Muscle of arm (tissue), 1 donor: ENCODE measurements at regions not wholly inside any gene's neighbourhood (a gene's known extent, or its start where the extent isn't known, plus 50 kb on each side); places are given as distances from the start of the nearest gene placed in this dataset.

ENCODE experiments used
- DNase-seq: peaks from one replicate; pipeline ENCODE4 v3.0.0-alpha.2; 2013

DNA sequence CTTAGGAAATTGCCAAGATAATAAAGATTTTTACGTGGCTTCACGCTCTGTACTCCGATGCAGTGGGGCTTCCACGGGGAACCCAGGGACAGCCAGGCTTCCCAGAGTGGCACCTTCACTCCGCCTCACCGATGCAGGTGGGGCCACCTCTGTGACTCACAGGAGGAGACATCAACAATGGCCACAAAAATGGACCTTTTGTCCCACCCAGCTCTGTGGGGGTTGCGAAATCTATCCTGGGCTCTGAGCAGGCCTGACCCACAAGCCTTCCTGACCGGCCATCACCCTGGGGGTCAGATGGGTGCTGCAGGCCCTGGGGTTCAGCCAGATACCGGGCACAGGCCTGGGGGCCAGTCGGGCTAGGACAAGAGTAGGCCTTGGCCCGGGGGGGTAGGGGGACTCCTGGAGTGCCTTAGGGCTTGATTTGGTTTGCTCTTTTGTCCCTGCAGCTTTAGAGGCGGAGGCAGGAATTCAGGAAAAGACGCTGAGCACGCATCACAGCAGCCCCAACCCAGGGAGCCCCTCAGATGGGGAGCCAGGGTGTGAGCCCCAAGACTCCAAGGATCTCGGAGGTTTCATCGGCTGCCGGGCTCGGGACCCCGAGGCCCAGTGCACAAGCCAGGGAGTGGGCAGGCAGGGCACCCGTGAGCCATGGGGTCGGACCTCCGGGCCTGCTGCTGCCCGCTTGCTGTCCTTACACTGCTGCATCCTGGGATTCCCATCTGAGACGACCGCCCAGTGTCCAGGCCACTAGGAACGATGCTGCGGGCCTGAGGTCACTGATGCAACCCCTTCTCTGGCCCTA is 136.5 kb upstream of the NKX1-1 start:
- no peak for DNase-seq

DNA sequence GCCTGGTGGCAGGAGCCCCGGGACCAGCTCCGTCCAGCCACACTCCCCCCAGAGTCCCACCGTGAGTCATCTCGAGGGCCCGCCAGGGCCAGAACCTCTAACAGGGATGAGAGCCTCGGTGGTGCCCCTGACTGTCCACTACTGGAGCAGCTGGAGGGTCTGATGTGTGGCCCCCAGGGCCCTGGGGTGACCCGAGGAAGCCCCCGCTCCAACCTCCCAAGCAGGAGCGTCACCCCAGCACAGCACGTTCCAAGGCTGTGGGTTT is 135.9 kb upstream of the NKX1-1 start:
- DNase-seq = no peak

DNA sequence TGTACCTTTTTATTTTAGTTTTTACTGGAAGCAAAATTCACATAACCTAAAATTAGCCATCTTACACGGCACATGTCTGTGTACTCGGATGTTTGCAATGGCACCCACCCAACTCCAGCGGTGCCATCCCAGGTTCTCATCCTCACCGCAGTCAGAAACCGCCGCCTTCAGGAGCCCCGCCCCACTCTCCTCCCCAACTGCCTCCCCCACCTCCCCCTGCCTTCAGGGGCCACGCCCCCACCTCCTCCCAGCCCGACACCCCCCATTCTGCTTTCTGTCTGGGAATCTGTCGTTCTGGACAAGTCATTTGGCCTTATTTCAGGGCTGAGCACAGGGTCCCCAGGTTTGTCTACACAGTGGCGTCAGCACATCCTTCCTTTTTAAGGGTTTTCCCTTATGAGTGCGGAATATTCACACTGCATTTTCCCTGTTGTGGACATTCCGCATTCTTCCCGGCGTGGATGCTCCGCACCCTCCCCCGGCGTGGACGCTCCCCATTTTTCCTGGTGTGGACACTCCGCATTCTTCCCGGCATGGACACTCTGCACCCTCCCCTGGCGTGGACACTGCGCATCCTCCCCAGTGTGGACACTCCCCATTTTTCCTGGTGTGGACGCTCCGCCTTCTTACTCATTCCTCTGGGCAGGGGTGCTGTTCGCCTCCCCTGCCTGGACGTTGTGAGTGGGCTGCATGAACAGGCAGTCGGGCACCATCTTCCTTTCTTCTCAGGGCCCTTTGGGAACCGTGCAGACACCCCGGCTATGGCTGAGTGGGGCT is 135.4 kb upstream of the NKX1-1 start:
- no peak for DNase-seq

DNA sequence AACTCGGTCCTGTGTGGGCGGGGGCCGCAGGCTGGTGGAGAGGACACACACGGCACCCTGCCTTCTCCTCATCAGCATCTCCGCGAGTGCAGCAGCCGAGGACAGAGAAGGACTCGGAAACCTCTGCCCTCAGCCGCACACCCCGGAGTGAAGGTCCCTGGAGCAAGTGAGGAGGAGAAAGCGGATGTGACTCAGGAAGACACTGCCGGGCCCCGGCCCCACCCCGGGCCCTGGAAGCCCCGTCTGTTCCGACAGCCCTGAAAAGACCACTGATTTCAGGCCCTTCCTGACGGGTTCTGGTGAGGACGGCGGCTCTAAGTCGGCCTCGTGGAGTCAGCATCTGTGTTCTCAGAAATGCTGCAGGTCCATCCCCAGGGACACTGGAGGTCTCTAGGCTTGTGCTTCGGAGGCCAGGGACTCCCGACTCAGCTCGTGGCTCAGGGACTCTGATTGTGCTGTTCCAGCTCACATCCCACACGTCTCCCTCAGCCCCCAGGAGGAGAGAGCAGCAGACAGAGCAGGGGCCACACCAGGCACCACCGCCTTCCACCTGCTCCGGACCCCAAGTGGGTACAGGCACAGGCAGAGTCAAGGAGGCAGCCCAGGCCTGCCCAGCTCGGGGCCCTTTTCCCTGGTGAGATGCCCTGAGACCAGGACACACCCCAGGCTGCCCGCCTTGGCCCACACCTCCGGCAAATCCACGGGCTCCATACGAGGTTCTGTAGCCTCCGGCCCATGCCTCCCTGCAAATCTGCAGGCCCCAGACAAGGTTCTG is 134.5 kb upstream of the NKX1-1 start:
- DNase-seq = no peak

DNA sequence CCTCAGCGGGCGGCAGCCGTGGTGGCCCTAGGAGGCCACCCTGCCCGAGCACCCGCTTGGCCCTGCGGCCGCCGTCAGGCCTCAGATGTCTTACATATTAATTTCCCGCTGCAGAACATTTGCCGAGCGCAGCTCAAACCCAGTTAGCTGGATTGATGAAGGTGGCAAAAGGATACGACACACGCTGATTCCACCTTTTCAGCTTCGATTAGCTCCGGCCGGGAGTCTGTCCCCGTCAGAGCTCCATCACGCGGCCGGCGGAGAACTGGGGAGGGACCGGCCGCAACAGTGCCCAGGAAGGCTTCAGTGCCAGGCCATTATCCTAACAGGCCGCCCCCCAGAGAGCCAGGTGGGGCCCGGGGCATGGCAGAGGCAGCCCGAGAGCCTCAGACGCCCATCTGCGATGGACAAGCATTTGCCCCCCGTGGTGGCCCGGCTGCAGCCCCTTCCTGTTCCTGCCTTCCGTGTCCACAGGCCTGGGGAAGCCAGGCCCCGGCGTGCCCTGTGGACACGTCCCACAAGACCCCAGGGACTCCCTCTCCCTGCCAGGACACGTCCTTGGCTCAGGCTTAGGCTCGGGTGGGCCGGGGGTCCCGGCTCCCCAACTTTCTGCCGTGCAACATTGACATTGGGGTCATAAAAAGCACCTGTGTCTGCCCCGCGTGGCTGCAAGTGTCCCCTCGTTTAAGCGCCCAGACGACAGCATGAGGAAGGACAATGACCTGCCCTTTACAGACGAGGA is 133.8 kb upstream of the NKX1-1 start:
- no peak for DNase-seq

DNA sequence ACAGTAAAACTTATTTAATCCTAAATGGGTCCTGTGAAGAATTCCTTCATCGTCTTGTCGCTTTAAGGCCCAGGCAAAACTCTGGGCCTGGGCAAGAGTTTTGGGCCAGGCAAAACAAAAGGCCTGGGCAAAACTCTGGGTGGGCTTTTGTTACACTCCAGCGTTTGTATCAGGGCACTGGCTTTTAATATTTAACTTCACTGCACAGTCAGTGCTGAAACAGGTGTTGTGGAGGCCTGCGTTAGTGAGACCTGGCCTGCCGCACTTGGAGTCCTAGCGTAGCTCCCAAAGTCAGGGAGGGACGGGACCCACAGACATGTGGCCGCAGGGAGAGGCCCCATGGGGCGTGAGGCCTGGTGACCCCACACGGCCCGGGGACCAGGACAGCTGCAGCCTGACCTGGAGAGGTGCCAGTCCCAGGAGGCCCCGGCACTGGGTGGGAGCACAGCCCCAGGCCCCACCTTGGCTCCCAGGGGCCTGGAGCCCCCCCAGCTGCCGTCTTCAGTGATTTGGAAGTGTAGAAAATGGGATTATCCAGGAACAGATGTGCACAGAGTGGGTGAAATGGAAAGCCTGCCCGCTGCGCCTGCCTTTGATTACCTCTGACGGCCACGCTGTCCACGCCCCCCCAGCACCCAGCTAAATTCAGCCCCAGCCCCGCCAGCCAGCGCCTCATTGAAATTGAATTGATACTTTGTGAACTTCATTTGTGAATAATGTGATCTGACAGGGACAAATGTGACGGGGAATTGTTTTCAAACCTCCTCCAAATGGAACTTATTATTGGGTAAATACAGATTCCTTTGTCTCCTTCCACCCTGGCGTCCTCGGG is 132.9 kb upstream of the NKX1-1 start:
- no peak for DNase-seq

DNA sequence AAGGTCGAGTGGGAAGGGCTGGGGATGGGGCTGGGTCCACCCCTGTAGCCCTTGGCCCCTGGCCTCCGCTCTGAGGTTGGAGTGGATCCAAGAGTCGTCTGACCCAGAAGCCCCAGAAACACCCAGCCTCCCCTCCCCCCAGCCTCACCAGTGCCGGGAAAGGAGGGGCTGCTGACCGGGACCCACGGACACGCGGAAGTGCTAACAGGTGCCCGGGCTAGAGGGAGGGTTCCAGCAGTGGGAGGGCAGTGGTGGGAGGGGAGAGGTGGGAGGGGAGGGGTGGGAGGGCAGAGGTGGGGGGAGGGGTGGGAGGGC is 131.8 kb upstream of the NKX1-1 start:
- no peak for DNase-seq

DNA sequence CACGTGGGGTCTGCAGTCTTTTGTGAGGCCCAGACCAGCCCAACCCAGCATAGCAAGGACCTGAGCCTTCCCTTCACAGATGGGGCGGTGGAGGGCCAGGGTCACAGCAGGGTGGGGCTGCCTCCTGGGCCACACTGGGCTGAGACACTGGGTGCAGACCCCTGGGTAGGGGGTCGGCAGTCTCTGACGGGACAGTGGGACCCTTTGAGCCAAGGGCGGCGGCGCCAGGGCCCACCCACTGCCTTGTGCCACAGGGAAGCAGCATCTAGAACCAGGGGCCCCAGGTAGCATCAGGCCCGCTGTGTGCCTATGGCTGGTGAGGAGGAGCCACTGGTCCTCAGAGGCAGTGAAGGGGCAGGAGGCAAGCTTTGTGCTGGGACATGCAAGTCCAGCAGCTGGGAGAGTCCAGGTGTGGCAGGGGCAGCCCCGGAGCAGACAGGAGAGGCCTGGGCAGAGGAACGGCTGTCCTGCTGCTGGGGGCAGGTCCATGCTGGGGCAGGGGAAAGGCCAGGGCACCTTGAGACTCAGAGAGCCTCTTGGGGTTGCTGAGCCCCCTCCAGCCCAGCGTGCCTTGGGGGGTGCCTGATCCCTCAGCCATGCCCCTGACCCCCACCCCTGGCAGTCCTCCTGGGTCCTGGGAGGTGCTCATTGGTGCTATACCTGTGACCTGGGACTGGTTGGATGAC is 131.3 kb upstream of the NKX1-1 start:
- DNase-seq = no peak

DNA sequence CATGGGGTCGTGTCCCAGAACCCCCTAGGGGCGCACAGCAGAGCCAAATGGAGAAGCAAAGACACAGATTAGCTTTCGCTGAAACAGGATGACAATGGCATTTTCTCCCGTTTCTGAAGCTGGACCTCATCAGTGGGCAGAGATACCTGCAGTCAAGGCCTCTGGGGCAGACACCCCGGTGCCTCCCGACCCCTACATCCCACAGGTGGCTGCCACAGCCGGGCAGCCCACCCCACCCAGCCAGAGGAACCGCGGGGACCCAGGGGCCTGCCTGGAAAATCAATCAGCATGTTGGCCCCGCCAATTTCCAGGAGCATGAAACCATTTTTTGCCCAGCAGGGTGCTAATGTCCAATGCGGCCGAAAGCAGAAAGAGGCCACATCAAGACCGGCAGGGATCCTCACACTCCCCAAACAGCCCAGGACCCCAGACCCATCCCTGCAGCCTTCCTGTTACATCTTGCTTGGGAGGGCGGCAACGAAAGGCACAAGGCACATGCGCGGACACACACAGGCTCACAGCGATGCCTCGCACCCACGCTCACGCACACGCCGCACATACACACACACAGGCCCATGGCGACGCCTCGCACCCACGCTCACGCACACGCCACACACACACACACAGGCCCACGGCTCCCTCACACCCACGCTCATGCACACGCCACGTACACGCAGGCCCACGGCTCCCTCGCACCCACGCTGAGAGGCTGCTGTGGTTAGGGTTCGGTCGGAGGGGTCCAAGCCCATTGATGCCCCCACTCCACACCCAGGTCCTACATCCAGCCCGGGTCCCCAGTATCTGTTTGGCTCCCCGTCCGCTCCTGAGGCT is 130.6 kb upstream of the NKX1-1 start:
- DNase-seq = no peak

DNA sequence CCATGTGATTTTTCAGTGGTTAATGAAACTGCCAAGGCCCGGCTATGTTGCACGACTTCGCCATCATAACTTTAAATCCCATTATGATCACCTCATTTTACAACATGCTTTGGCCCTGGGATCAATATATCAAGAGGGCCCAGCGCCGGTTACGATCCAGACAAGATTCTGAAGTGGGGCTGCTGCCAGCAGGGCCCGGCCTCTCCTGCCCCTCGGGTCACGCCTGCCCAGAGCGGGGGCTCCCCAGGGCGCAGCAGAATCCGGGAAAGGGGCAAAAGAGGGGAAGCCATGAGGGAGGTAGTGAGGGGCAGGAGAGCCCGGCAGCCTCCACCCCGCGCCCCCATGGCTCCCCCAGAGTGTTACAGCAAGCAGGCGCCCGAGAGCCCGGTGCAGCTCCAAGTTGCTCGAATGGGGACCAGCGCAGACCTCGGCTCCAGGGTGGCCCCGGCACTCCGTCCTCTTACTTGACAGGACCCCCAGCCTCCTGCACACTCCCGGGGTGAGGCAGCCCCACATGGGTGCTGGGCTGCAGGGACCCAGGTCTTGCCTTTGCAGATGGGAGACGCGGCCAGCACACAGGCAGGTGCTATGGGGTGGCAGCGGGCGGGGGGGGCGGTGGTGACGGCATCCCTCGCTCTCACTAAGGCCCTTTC is 129.8 kb upstream of the NKX1-1 start:
- DNase-seq = no peak

DNA sequence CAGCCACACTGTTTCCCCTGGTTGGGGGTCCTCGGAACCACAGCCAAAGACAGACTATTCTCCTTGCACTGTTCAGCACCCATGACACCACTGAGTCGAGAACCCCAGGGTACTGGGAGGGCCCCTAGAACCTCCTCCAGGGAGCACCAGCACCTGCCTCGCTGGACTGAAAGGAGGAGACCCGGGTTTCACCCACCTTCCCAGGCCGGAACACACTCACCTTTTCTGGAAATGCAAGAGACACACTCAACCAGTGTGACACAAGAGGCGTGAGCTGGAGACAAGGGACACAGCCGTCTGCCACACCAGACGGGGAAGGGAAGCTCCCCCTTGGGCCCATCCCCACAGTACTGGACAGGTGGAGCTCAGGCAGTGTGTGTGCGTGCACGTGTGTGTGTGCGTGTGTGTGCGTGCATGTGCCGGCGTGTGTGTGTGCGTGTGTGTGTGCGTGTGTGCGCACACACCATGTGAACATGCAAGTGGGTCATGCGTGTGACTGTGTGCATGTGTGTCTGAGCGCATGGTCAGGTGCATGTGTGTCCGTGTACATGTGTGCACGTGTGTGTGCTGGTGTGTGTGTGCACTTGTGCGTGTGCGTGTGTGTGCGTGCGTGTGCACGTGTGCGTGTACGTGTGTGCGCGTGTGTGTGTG is 128.8 kb upstream of the NKX1-1 start:
- no peak for DNase-seq

DNA sequence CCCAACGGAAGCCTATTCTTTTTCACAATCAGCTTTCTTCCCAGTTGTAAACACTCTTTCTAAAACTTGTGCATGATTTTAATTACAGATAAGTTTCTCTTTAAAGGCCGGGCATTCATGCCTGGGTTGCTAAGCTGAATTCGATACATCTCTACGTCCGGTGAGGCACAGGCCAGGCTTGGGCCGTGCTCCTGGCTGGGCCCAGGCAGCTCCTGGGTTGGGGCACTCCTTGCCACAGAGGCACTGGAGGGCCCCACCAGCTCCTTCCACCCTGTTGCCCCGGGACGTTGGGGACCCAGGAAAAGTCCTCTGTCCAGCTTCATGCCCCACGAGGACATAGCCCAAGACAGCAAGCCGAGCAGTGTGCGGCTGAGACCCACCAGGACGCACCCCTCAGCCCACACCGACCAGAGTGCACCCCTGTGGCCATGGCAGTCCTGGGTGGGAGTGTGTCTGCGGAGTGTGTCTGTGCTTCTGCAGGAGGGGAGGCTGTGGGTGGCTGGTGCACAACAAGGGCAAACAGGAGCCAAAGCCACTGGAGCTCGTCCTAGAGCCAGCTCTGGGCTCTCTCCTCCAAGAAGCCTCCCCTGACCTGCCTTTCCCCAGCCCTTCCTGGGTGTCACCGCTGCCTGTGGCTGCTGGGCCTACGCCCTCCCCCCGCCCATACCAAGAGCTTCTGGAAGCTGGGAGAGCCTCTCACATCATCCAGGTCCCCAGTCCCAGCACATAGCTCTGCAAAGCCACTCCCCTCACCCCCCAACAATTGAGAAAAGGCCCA is 128.0 kb upstream of the NKX1-1 start:
- no peak for DNase-seq

DNA sequence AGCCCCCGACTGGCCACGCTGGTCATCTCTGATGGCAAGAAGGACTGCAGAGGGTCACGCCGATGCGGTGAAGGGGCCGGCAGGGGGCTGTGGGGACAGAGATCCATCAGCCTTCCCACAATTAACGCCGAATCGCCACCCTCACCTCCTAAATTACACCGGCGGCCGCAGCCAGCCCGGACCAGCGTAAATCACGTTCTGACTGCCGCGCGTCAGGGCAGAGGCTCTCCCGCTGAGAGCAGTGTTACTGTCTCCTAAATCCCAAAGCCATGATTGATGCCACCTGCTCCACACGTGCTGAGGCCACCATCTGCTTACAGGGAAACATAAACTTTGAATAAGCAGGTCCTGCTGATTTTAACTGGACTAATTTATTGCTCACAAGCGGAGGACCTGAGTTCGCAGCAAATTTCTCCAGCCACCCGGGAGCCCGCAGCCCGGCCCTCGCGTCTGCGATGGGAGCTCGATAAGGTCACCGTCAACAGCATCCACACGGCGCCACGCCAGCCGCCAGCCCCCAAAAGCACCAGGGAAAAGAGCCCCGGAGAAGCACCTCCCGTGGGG is 127.3 kb upstream of the NKX1-1 start:
- DNase-seq = no peak

DNA sequence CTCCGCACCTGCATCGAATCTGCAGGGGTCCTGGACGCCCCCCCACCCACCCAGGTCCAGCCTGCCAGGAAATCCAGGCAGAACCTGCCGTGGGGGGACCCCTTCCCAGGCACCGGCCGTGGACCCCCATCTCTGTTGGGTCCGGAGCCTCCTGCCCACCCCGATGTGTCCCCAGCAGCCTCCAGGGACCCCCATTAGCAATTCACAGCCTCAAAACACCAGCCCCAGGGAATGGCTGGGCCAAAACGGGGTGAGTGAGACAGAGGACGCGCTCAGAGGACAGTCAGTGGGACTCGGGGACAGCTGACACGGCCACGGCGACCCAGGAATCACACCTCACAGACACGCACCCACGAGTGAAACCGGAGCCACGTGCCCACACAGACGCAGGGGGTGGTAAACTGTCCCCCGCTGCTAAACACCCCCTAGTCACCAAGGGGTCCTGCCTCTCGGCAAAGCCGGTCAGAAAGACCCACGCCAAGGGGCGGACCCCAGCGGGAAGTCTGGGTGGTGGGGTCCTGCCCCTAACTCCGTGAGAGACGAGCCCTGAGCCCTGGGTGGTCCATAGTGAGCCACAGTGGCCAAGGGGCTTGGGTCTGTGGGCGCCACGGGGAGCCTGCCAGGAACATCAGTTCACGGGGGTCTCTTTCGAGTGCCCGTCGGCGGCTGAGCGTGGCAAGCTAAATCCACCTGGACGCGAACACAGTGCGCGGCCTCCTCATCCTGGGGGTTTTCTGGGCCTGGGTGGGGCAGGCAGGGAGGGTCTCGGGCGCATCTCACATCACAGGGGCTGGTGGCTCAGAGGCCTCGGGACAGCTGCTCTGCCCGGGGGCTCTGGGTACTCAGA is 126.5 kb upstream of the NKX1-1 start:
- no peak for DNase-seq

DNA sequence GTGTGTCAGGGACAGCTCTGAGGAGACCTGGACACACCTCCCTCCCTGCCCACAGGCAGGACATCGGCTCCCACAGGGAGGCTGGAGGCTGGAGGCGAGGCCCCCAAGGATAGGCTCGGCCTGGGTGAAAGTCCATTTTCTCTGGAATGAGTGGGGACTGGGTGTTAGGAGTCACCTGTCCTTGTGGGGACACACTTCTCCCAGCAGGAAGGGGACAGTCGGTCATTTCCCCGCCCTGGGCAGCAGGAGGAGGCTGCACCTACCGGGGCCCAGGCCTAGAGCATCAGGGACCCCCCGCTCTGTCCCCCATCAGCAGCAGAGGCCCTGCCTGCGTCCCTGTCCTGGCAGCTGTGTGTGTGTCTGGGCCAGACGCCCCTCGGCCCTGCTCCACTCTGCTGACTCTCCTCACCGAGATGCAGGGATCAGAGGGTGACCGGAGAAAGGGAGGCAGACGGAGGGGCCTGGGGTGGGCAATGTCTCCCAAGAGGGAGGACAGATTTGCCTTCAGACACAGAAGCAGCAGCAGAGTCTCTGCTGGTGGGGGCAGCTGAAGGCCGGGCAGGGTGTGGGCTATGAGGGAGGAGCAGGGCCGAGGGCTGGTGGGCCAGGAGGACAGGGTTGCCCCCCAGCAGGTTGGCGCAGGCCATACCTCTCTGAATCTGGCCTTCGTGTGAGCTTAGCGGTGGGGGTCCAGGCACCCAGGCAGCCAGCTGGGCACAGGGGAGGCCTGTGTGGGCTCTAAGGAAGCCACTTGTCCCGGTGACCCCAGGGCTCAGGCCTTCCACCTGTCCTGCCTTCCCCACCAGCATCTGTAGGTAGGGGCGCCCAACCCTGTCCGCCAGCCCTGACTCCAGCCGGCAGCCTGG is 125.7 kb upstream of the NKX1-1 start:
- no peak for DNase-seq

DNA sequence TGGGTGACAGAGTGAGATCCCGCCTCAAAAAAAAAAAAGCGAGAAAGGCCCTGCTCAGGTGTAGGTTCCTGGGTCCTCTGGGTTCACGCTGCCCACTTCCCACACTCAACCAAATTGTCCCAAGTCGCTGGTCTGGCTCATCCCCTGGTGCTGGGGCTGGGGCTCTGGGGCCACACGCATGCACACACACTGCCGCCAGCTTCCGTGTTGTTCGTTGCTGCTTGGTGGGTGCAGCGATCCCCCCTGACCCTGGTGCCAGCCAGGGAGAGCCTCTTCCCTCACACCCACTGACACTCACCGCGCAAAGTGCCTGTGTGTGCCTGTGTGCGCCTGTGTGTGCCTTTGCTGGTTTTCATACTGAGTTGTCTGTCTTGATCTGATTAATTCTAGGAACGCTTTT is 124.1 kb upstream of the NKX1-1 start:
- no peak for DNase-seq
